Endothelial cell of umbilical vein (primary cell): ENCODE measurements at regions not wholly inside any gene's neighbourhood (a gene's known extent, or its start where the extent isn't known, plus 50 kb on each side); places are given as distances from the start of the nearest gene placed in this dataset.

ENCODE experiments used
- BruUV-seq: library from RNA; stranded (reverse); fragments of 400-500 nt; replicated peaks from 2 replicates; lab custom pipeline; 2021; lab: Mats Ljungman, UMichigan
- CTCF ChIA-PET: fragments of 300-600, 350-600 bp; sonication (Branson Sonifier 250); formaldehyde crosslinking; loops from one replicate; lab custom pipeline; 2021; ENCODE audit warnings: antibody characterized with exemption, inconsistent platforms; lab: Charles Lee
- POLR2A ChIA-PET: fragments of 300-600, 350-600 bp; sonication (Branson Sonifier 250); formaldehyde crosslinking; loops from one replicate; lab custom pipeline; 2021; ENCODE audit warnings: antibody characterized with exemption, inconsistent platforms; lab: Charles Lee
- DNase-seq: peaks from one replicate; pipeline ENCODE4 v3.0.0-alpha.2; 2011; ENCODE audit warnings: low read depth, low spot score
- FAIRE-seq: peaks from 2 replicates; lab custom pipeline; 2011; peaks lifted over from hg19 to GRCh38; lab: Jason Lieb, UNC
- H2AFZ ChIP-seq: 2 replicates; pipeline ENCODE4 v1.6.0; 2012; ENCODE audit warnings: low read depth, low read length, control low read depth, inconsistent platforms
- H3K27ac ChIP-seq: 2 replicates; pipeline ENCODE4 v1.5.1; 2011; ENCODE audit warnings: low read depth, mild to moderate bottlenecking, control low read depth, low read length, moderate library complexity; ENCODE audit not compliant: insufficient read depth
- H3K27me3 ChIP-seq, 2 experiments: 2 replicates each; pipeline versions ENCODE4 v1.6.0 to v1.6.1; 2011; ENCODE audit warnings: low read length in 2 of 2, mixed read lengths in 1 of 2; ENCODE audit not compliant: control insufficient read depth in 2 of 2, insufficient read depth in 2 of 2
- H3K36me3 ChIP-seq, 2 experiments: 2 replicates in 1 of 2; 3 replicates in 1 of 2; pipeline ENCODE4 v1.5.1; 2011; ENCODE audit warnings: low read length in 2 of 2, mild to moderate bottlenecking in 1 of 2, moderate library complexity in 1 of 2; ENCODE audit not compliant: control insufficient read depth in 2 of 2, insufficient read depth in 2 of 2; ENCODE audit errors: extremely low read depth in 1 of 2
- H3K4me1 ChIP-seq: 3 replicates; pipeline ENCODE4 v1.5.1; 2011; ENCODE audit warnings: mild to moderate bottlenecking, low read length; ENCODE audit not compliant: control insufficient read depth, insufficient read depth; ENCODE audit errors: extremely low read depth
- H3K4me2 ChIP-seq: 2 replicates; pipeline ENCODE4 v1.6.1; 2011; ENCODE audit warnings: low read length, control low read depth, mixed read lengths; ENCODE audit not compliant: insufficient read depth
- H3K4me3 ChIP-seq, 3 experiments: fragments of 200-600 bp in 1 of 3; sonication (generic), shearing (Covaris generic) in 1 of 3; replicated peaks in 1 of 3; 2 replicates each; pipeline ENCODE4 v1.5.1; 2011 to 2016; ENCODE audit warnings: control low read depth in 3 of 3, low read length in 3 of 3, mild to moderate bottlenecking in 2 of 3, inconsistent platforms in 1 of 3, low read depth in 1 of 3, moderate library complexity in 1 of 3; ENCODE audit not compliant: insufficient read depth in 1 of 3
- H3K79me2 ChIP-seq: 2 replicates; pipeline ENCODE4 v1.6.0; 2012; ENCODE audit warnings: low read length, inconsistent platforms; ENCODE audit not compliant: control insufficient read depth, insufficient read depth
- H3K9ac ChIP-seq: replicated peaks from 2 replicates; pipeline ENCODE3; 2011; ENCODE audit warnings: low read length, control low read depth; ENCODE audit not compliant: insufficient read depth; ENCODE audit errors: extremely low read depth
- H3K9me1 ChIP-seq: replicated peaks from 3 replicates; pipeline ENCODE4 v1.6.0; 2011; ENCODE audit warnings: mild to moderate bottlenecking, low read length; ENCODE audit not compliant: control insufficient read depth, insufficient read depth; ENCODE audit errors: extremely low read depth
- H3K9me3 ChIP-seq: replicated peaks from 2 replicates; pipeline ENCODE4 v1.5.1; 2012; ENCODE audit warnings: low read length, inconsistent platforms; ENCODE audit not compliant: control insufficient read depth, insufficient read depth
- H4K20me1 ChIP-seq: replicated peaks from 2 replicates; pipeline ENCODE3; 2011; ENCODE audit warnings: mild to moderate bottlenecking, low read length; ENCODE audit not compliant: control insufficient read depth, insufficient read depth; ENCODE audit errors: extremely low read depth
- EZH2 ChIP-seq: IDR thresholded peaks from 2 replicates; pipeline ENCODE4 v1.6.1; 2012; ENCODE audit warnings: borderline replicate concordance, low read depth, mild to moderate bottlenecking, moderate library complexity, low read length, inconsistent platforms; ENCODE audit not compliant: severe bottlenecking
- FOS ChIP-seq: IDR thresholded peaks from 2 replicates; pipeline ENCODE4 v1.6.1; 2011; ENCODE audit warnings: mild to moderate bottlenecking, low read length, moderate library complexity, borderline replicate concordance; ENCODE audit not compliant: insufficient read depth
- GATA2 ChIP-seq: IDR thresholded peaks from 2 replicates; pipeline ENCODE4 v1.7.0; 2011; ENCODE audit warnings: low read depth, mild to moderate bottlenecking, moderate library complexity, mixed read lengths, low read length; ENCODE audit not compliant: insufficient read length, insufficient read depth
- JUN ChIP-seq: IDR thresholded peaks from 2 replicates; pipeline ENCODE4 v1.6.1; 2011; ENCODE audit warnings: borderline replicate concordance, low read depth; ENCODE audit not compliant: insufficient read length, insufficient read depth
- MAX ChIP-seq: IDR thresholded peaks from 2 replicates; pipeline ENCODE4 v1.6.1; 2011; ENCODE audit not compliant: insufficient read depth, insufficient read length
- MYC ChIP-seq: IDR thresholded peaks from one replicate; pipeline ENCODE4 v1.6.1; 2011; ENCODE audit warnings: mild to moderate bottlenecking, low read depth, low read length
- POLR2A ChIP-seq: IDR thresholded peaks from 2 replicates; pipeline ENCODE4 v1.6.1; 2012; ENCODE audit warnings: low read depth, mild to moderate bottlenecking, control low read depth, low read length
- POLR2AphosphoS5 ChIP-seq: IDR thresholded peaks from 2 replicates; pipeline ENCODE4 v1.6.1; 2012; ENCODE audit warnings: low read depth, mild to moderate bottlenecking, control low read depth, low read length, moderate library complexity; ENCODE audit not compliant: insufficient read depth
- dilution Hi-C: fragments of 300-500 bp; cut with MboI; formaldehyde crosslinking; loops from one replicate; pipeline ENCODE4 v1.15.0; 2019; ENCODE audit warnings: low sequenced_read_pairs; ENCODE audit not compliant: extremely low pct_ligation_motif_present
- intact Hi-C: fragments of 100-400 bp; cut with micrococcal nuclease; formaldehyde crosslinking; loops from one replicate; pipeline ENCODE4 v1.10.0; 2022
- TF ChIP-seq, protein P1 (sequence below), 2 donors: IDR thresholded peaks; 1 replicate in 1 of 2; 2 replicates in 1 of 2; pipeline ENCODE4 v1.5.1; 2011; ENCODE audit warnings: low read length in 2 of 2, mild to moderate bottlenecking in 2 of 2, moderate library complexity in 2 of 2, control low read depth in 1 of 2, inconsistent platforms in 1 of 2, low read depth in 1 of 2; ENCODE audit not compliant: insufficient read depth in 1 of 2; ENCODE audit errors: extremely low read depth in 1 of 2

DNA sequence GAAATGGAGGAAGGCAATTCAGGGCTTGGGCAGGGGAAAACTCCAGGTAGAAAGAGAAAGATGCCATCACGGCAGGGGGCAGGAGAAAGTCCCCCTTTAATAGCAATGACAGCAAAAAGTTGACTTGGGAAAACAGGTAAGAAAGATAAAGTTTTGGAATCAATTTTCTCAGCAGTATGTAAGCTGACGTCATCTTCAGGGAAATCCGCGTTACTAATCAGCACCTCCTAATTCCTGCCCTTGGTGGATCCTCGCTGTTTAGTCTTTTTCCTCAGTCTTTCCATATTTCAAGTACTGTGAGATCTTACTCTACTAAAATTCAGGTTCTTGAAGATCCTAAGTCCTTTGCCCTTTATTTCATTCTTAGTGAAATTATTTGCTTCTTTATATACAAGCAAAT, 233.0 kb downstream of the MREG start:
- no peak overlapping the region for H3K4me3 ChIP-seq
- CTCF ChIA-PET = interaction anchor here (0.9 to 1.4 kb wide), 3 partner anchors 12 to 14 kb away, joined by 3 to 4 read pairs (median 3); no protein-coding TSS in a partner anchor
- FAIRE-seq = no peak
- no peaks in the 10 kb centered on the region for H3K27me3 ChIP-seq
- DNase-seq = no peak
- no TSS peak for BruUV-seq
- intact Hi-C loops (no loop called here), dilution Hi-C loops (no loop called here)
- TF ChIP-seq MAX (no peak), JUN (no peak), MYC (no peak), GATA2 (no peak), POLR2A (no peak), FOS (no peak), POLR2AphosphoS5 (no peak), EZH2 (no peak)
- TF ChIP-seq, protein P1, sequence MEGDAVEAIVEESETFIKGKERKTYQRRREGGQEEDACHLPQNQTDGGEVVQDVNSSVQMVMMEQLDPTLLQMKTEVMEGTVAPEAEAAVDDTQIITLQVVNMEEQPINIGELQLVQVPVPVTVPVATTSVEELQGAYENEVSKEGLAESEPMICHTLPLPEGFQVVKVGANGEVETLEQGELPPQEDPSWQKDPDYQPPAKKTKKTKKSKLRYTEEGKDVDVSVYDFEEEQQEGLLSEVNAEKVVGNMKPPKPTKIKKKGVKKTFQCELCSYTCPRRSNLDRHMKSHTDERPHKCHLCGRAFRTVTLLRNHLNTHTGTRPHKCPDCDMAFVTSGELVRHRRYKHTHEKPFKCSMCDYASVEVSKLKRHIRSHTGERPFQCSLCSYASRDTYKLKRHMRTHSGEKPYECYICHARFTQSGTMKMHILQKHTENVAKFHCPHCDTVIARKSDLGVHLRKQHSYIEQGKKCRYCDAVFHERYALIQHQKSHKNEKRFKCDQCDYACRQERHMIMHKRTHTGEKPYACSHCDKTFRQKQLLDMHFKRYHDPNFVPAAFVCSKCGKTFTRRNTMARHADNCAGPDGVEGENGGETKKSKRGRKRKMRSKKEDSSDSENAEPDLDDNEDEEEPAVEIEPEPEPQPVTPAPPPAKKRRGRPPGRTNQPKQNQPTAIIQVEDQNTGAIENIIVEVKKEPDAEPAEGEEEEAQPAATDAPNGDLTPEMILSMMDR (IDR thresholded peaks at IDR 0.05; ENCODE audit: extremely low read depth in 1 of 2, insufficient read depth in 1 of 2, low read depth in 1 of 2, low read length in 2 of 2) = no peak
- POLR2A ChIA-PET = no interaction called here
- no peaks in the 10 kb centered on the region for H3K9me3 ChIP-seq
- no peaks in the 10 kb centered on the region for H3K9me1 ChIP-seq
- H3K27ac ChIP-seq = no peak overlapping the region
- peaks cover 17% of the 10 kb centered on the region for H3K79me2 ChIP-seq
- no peak overlapping the region for H3K9ac ChIP-seq
- H3K36me3 ChIP-seq = peaks cover 8% of the 10 kb centered on the region in 2 experiments
- H4K20me1 ChIP-seq = no peaks in the 10 kb centered on the region
- no peak overlapping the region for H2AFZ ChIP-seq
- no peaks in the 10 kb centered on the region for H3K4me1 ChIP-seq
- H3K4me2 ChIP-seq = no peak overlapping the region
